Left lung (tissue), 4 donors: ENCODE measurements at regions not wholly inside any gene's neighbourhood (a gene's known extent, or its start where the extent isn't known, plus 50 kb on each side); places are given as distances from the start of the nearest gene placed in this dataset.

Experiments used
- ATAC-seq: fragments of 200-7000 bp; cut with Tn5 transposase; one replicate; pipeline ENCODE4 v1.9.1; 2020; ENCODE audit warnings: moderate library complexity
- DNase-seq, 4 donors: peaks; one replicate each; pipeline ENCODE4 v3.0.0-alpha.2; 2013 to 2020
- H3K27ac ChIP-seq, 2 donors: fragments of 200-600 bp; sonication (generic) in 1 of 2; one replicate each; pipeline versions ENCODE4 v1.5.0 to v1.8.0; 2020 to 2021
- H3K27me3 ChIP-seq, 2 donors: fragments of 200-600 bp; sonication (generic) in 1 of 2; one replicate each; pipeline versions ENCODE4 v1.5.0 to v1.8.0; 2020 to 2021
- H3K36me3 ChIP-seq, 2 donors: fragments of 200-600 bp; sonication (generic) in 1 of 2; one replicate each; pipeline versions ENCODE4 v1.5.0 to v1.8.0; 2020 to 2021
- H3K4me1 ChIP-seq, 2 donors: fragments of 200-600 bp; one replicate each; pipeline ENCODE4 v1.8.0; 2021
- H3K4me3 ChIP-seq, 2 donors: fragments of 200-600 bp; sonication (generic) in 1 of 2; one replicate each; pipeline versions ENCODE4 v1.5.0 to v1.8.0; 2020 to 2021; ENCODE audit warnings: mild to moderate bottlenecking in 1 of 2
- H3K9me3 ChIP-seq, 2 donors: fragments of 200-600 bp; sonication (generic) in 1 of 2; one replicate each; pipeline versions ENCODE4 v1.5.0 to v1.8.0; 2020 to 2021
- CTCF ChIP-seq, 2 donors: fragments of 200-600 bp; sonication (generic) in 1 of 2; IDR thresholded peaks; one replicate each; pipeline versions ENCODE4 v1.5.0 to v1.8.0; 2021; ENCODE audit warnings: antibody characterized with exemption in 2 of 2
- intact Hi-C, 2 donors: fragments of 100-400 bp; cut with DNase I; formaldehyde crosslinking; loops; one replicate each; pipeline versions ENCODE4 v1.11.2 to v1.14.2; 2022
- donor health status: DM: no; HTN: yes; CAD: no.
- donor health status: DM: no; HTN: no; CAD: no.

GRCh38 chr10:7003831-7004395 is 406.9 kb downstream of the SFMBT2 start:
- intact Hi-C loops: no loop called here
- H3K4me3 ChIP-seq: no peak overlapping the region
- ATAC-seq (no peak), DNase-seq (no peak)
- H3K27me3 ChIP-seq: no peaks in the 10 kb centered on the region
- no peak overlapping the region for H3K27ac ChIP-seq
- no peak for TF ChIP-seq CTCF (IDR thresholded peaks at IDR 0.05)
- no peaks in the 10 kb centered on the region for H3K9me3 ChIP-seq
- H3K36me3 ChIP-seq: no peaks in the 10 kb centered on the region
- H3K4me1 ChIP-seq: no peaks in the 10 kb centered on the region

GRCh38 chr10:7000061-7000460 is 410.8 kb downstream of the SFMBT2 start:
- ATAC-seq (no peak), DNase-seq (peak in 1 of 4 donors; percentile 5)
- Histone ChIP-seq H3K4me1 (no peaks in the 10 kb centered on the region), H3K9me3 (no peaks in the 10 kb centered on the region), H3K27me3 (no peaks in the 10 kb centered on the region), H3K4me3 (no peak overlapping the region), H3K27ac (no peak overlapping the region), H3K36me3 (no peaks in the 10 kb centered on the region)
- intact Hi-C loops: no loop called here
- TF ChIP-seq CTCF (IDR thresholded peaks at IDR 0.05): no peak

GRCh38 chr10:6999232-6999925 is 411.5 kb downstream of the SFMBT2 start:
- TF ChIP-seq CTCF (IDR thresholded peaks at IDR 0.05): no peak
- Histone ChIP-seq H3K27me3 (no peaks in the 10 kb centered on the region), H3K36me3 (no peaks in the 10 kb centered on the region), H3K4me3 (no peak overlapping the region), H3K4me1 (no peaks in the 10 kb centered on the region), H3K9me3 (no peaks in the 10 kb centered on the region), H3K27ac (no peak overlapping the region)
- intact Hi-C loops: no loop called here
- ATAC-seq: no peak
- DNase-seq: no peak

- DNase-seq: no peak
- TF ChIP-seq CTCF (IDR thresholded peaks at IDR 0.05): no peak
Measured at GRCh38 chr10:6997509-6997908, 413.3 kb downstream of the SFMBT2 start.

GRCh38 chr10:6996431-6996830 is 414.4 kb downstream of the SFMBT2 start:
- H3K27ac ChIP-seq: no peak overlapping the region
- H3K4me1 ChIP-seq: no peaks in the 10 kb centered on the region
- intact Hi-C loops: no loop called here
- H3K36me3 ChIP-seq: no peaks in the 10 kb centered on the region
- no peak overlapping the region for H3K4me3 ChIP-seq
- no peaks in the 10 kb centered on the region for H3K27me3 ChIP-seq
- no peak for ATAC-seq
- no peak for TF ChIP-seq CTCF (IDR thresholded peaks at IDR 0.05)
- no peaks in the 10 kb centered on the region for H3K9me3 ChIP-seq
- no peak for DNase-seq

More at GRCh38 chr10:6997509-6997908, 413.3 kb downstream of the SFMBT2 start:
- no peak overlapping the region for H3K4me3 ChIP-seq
- no peaks in the 10 kb centered on the region for H3K36me3 ChIP-seq
- no peaks in the 10 kb centered on the region for H3K9me3 ChIP-seq
- H3K27ac ChIP-seq: no peak overlapping the region
- H3K4me1 ChIP-seq: no peaks in the 10 kb centered on the region
- no peak for ATAC-seq
- intact Hi-C loops: no loop called here
- H3K27me3 ChIP-seq: no peaks in the 10 kb centered on the region
